Pons (tissue), 1 donor: ENCODE measurements at regions not wholly inside any gene's neighbourhood (a gene's known extent, or its start where the extent isn't known, plus 50 kb on each side); places are given as distances from the start of the nearest gene placed in this dataset.

Experiments
- DNase-seq: peaks from one replicate; pipeline ENCODE4 v3.0.0-alpha.2; 2016; ENCODE audit warnings: low spot score

DNA sequence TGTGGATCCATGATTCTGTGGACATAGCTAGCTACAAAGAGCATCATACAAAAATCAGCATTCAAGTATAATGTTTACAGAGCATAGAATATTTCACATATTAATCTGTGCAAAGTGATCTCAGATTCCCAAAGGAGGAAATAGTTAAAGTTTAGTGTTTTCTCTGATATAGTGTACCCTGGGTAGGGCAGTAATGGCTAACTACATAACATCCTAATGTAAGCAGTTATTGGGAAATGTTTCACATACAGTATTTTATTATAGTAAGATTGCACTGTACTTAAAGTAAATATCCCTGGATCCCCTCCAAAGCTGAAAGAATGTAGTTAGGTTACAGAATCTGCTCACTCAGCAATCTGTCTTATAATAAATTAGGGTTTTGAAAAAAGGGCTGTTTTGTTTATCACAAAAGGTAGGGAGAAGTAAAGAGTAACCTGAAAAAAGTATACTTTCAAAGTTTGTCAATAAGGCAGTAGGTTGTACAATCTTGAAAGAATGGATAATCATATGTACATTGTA, 52.5 kb upstream of the SMARCA2 start:
- DNase-seq: no peak

DNA sequence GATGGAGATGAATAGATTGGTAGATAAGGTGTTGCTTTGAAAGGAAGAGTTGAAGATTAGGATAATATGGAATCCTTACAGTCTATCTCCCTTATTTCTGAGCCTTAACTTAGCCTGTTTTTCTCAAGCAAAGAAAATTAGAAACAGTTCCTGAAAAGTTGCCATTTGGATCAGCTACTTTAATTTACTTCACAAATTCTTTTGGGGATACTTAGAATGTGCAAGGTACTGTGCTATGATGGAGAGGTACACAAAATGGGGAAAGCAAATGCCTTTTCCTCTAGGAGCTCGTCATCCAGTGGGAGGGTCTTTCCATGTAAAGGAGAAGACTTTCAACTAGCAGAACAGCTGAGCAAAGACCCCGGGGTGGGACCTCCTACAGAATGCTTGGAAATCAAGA, 51.1 kb upstream of the SMARCA2 start:
- no peak for DNase-seq
